ENCODE measurements at regions not wholly inside any gene's neighbourhood (a gene's known extent, or its start where the extent isn't known, plus 50 kb on each side); places are given as distances from the start of the nearest gene placed in this dataset.

DNA sequence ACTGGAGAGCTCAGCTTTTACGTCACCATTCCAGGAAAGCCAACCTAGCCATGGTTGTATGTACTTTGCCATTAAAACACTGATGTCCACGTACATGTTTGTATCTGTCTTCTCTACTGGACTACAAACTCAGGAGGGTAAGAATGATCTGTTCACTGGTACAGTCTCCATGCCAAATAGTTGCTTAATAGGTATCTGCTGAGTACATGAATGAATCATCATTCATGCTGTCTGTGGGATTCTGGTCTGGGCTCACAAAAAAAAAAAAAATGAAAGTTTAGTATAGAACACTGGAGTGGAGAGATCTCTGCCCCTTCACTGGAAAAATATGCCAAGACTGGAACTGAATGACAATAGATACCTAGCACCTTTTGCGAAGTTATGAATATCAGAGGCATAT lies 102.6 kb upstream of the ITGA4 start:
- TF ChIP-seq CTCF (IDR thresholded peaks at IDR 0.05; ENCODE audit: insufficient read depth, low read depth, low read length) (no peak), EZH2 (IDR thresholded peaks at IDR 0.05; ENCODE audit: insufficient read depth, low read length) (no peak)

Data from astrocyte (in vitro differentiated cells and primary cell).